NCI-H1417 treated with DMSO at 0.1 percent for 48 hours (cell line): ENCODE measurements at regions not wholly inside any gene's neighbourhood (a gene's known extent, or its start where the extent isn't known, plus 50 kb on each side); places are given as distances from the start of the nearest gene placed in this dataset.
A peak's percentile ranks its signal among the peaks of the same experiment; 100 is the strongest.
"Not testable (repeated sequence)": the region's sequence is repeated elsewhere in the genome, so short reads cannot be mapped to it uniquely, and the experiment has no call there.

Experiments used
- DNase-seq: peaks from one replicate; lab custom pipeline; 2025; lab: John Stamatoyannopoulos, UW

GRCh38 chr2:4695281-4695861 is 992.0 kb downstream of the DCDC2C start:
- no peak for DNase-seq

- DNase-seq, result no peak
Observed at GRCh38 chr2:4715065-4715464, 977.1 kb upstream of the SOX11 start.

GRCh38 chr2:4718777-4719176 is 973.4 kb upstream of the SOX11 start:
- DNase-seq, result no peak

GRCh38 chr2:4725618-4726017 is 966.6 kb upstream of the SOX11 start:
- no peak for DNase-seq

GRCh38 chr2:4732560-4732959 is 959.6 kb upstream of the SOX11 start:
- no peak for DNase-seq

GRCh38 chr2:4745056-4745991 is 946.9 kb upstream of the SOX11 start:
- DNase-seq, result peak; percentile 7

- DNase-seq, result no peak
Observed at GRCh38 chr2:4753721-4754120, 938.5 kb upstream of the SOX11 start.

GRCh38 chr2:4762951-4763376 is 929.2 kb upstream of the SOX11 start:
- peak; percentile 11 for DNase-seq

- no peak for DNase-seq
Observed at GRCh38 chr2:4765787-4766530, 926.2 kb upstream of the SOX11 start.

GRCh38 chr2:4775668-4776067 is 916.5 kb upstream of the SOX11 start:
- DNase-seq, result no peak

- DNase-seq, result no peak
Observed at GRCh38 chr2:4780679-4781078, 911.5 kb upstream of the SOX11 start.

- no peak for DNase-seq
Observed at GRCh38 chr2:4782647-4783046, 909.5 kb upstream of the SOX11 start.

- DNase-seq, result no peak
Observed at GRCh38 chr2:4791488-4791887, 900.7 kb upstream of the SOX11 start.

- DNase-seq, result no peak
Observed at GRCh38 chr2:4792126-4792525, 900.1 kb upstream of the SOX11 start.

GRCh38 chr2:4803396-4803795 is 888.8 kb upstream of the SOX11 start:
- DNase-seq, result no peak

- DNase-seq, result not testable (repeated sequence)
Observed at GRCh38 chr2:4814137-4814536, 878.0 kb upstream of the SOX11 start.

- DNase-seq, result no peak
Observed at GRCh38 chr2:4827836-4828235, 864.3 kb upstream of the SOX11 start.

GRCh38 chr2:4828682-4829374 is 863.4 kb upstream of the SOX11 start:
- DNase-seq, result no peak

- DNase-seq, result no peak
Observed at GRCh38 chr2:4831751-4832150, 860.4 kb upstream of the SOX11 start.

GRCh38 chr2:4832642-4833041 is 859.5 kb upstream of the SOX11 start:
- no peak for DNase-seq

GRCh38 chr2:4838626-4839025 is 853.6 kb upstream of the SOX11 start:
- DNase-seq, result no peak

GRCh38 chr2:4840791-4841190 is 851.4 kb upstream of the SOX11 start:
- no peak for DNase-seq
